ENCODE measurements at regions not wholly inside any gene's neighbourhood (a gene's known extent, or its start where the extent isn't known, plus 50 kb on each side); places are given as distances from the start of the nearest gene placed in this dataset.

DNA sequence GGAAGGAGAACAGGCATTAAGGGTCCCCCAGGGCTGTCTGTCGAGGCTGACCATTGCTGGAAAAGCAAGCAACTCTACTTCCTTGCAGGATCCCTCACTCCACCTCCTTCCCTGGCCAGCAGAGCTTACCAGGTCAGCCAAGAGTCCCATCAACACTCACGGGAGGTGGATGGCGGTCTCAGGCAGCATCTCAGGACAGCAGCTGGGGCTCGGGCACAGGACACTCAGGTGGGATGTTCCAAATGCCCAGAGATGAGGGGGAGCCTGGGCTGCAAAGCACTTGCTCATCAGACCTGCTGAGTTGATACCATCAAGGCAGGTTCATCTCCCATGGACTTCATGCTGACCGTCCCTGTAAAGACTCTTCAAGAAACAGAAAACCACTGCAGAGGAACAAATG is 559.8 kb downstream of the NPHP4 start:
- TF ChIP-seq POLR2A (IDR thresholded peaks at IDR 0.05): no peak
- TF ChIP-seq, protein P1, sequence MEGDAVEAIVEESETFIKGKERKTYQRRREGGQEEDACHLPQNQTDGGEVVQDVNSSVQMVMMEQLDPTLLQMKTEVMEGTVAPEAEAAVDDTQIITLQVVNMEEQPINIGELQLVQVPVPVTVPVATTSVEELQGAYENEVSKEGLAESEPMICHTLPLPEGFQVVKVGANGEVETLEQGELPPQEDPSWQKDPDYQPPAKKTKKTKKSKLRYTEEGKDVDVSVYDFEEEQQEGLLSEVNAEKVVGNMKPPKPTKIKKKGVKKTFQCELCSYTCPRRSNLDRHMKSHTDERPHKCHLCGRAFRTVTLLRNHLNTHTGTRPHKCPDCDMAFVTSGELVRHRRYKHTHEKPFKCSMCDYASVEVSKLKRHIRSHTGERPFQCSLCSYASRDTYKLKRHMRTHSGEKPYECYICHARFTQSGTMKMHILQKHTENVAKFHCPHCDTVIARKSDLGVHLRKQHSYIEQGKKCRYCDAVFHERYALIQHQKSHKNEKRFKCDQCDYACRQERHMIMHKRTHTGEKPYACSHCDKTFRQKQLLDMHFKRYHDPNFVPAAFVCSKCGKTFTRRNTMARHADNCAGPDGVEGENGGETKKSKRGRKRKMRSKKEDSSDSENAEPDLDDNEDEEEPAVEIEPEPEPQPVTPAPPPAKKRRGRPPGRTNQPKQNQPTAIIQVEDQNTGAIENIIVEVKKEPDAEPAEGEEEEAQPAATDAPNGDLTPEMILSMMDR (IDR thresholded peaks at IDR 0.05): no peak

All from lower leg skin (tissue), 3 donors.